GM19395 (cell line): ENCODE measurements at regions not wholly inside any gene's neighbourhood (a gene's known extent, or its start where the extent isn't known, plus 50 kb on each side); places are given as distances from the start of the nearest gene placed in this dataset.

Source experiments
- ATAC-seq: cut with Tn5 transposase; IDR thresholded peaks from one replicate; pipeline ENCODE4 v1.9.1; 2021; ENCODE audit warnings: mild to moderate bottlenecking, moderate library complexity; ENCODE audit not compliant: unreplicated experiment

- ATAC-seq: no peak
Observed at GRCh38 chr6:156725712-156726111, 51.5 kb upstream of the ARID1B start.

DNA sequence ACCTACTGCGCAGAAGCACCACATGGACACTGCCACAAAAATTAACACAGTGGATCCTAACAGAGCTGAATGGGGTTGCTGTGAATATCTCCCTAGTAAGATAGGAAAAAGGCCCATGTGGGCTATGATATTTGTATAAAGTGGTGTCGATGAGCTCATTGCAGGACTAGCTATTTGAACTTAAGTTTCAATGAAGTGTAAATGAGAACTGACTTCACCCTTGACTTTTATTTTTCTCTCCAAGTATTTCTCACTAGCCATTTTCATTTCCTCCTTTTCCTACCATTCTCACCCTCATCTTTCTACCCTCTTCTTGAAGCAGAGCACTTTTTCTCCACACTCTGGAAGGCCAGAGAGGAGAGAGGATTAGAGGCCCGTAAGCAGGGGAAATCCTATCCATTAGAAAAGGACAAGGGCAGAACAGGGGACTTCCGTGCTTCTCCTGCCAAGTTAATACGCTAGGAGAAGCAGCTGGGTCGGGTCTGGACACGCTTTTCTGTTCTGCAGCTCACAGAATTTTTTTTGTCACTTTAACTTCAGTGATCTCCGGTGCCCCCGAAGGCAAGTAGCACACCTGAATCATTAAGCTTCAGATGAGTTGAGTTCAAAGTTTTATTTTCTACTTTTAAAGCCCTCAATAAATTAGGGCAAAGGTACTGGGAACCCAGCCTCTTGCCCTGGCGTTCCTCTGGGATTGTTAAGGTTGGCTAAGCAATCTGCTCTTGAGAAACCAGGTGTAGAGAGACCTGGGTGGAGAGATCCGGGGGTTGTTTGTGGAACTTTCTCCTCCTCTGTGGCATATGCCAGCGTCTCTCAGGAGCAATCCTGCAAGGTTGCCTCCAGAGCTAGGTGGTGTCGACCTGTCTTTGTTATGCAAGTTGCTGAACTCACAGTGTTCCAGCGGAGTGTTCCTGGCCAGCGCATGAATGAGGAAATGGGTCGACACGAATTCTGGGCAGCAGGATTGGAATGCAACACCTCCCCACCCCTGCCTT, 56.2 kb upstream of the ARID1B start:
- ATAC-seq: peak; percentile 66

DNA sequence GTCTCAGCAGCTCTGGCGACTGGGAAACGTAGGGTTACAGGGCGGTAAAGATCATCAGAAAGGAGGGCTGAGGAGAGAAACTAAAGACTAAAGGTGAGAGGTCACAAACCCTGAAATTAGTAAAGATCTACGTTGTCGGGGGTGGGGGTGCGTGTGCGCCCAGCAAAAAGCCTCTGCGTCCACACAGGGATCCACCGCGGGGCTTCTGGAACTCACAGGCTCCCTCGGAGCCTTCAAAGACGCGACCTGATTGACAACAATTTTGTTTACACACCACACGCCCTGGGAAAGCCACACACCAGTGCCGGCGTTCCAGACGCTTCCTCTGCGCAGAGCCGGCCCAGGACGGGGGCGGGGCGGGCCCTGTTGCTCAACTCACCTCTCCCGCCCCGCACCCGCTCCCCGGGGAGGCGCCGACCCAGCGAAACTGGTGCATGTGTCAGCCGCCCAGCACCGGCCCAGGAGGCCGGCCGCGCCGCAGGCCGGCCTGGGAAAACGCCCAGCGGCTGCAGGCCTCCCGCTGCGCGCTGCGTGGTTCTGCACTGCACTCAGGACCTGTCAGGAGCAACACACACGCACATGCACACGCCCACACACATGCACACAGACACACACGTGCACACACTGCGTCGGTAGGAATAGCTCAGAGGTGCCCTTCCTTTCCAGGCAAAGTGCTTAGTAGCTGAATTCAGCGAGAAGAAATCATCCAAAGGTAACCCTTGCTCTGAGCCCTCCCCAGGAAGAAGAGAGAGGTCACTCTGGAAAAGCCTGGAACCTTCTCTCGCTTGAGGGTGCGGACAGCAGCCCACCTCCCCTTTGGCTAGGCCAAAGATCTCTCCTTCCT, 57.2 kb upstream of the ARID1B start:
- peak; percentile 77 for ATAC-seq

GRCh38 chr6:156719395-156719719, 57.8 kb upstream of the ARID1B start:
- no peak for ATAC-seq

DNA sequence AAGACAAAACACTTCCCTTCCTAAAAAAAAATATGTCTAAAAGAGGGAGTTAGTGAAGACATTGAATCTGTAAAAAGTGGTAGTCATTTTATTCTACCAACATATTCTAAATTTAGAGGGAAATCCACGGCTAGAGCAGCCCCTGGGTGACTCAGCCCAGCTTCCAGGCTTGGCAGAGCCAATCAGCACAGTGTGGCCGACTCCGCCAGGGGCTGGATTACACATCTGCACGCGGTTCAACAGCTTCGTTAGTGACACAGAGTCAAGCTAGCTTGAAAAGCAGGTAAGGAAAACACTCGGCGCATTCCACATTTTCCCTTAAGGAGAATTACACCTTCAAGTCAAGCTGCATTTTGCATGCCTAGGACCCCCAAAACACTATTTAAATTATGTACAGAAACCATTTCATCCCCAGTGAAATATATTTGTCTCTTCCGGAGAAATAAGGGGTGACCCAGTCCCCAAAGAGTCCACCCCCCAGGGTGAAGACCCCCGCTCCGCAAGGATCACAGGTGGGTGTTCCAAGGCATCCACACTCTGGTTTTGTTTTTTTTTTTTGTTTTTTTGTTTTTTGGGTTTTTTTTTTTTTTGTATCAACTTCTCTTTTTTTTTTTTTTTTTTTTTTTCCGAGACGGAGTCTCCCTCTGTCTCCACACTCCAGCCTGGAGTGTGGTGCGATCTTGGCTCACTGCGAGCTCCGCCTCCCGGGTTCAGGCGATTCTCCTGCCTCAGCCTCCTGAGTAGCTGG, 58.4 kb upstream of the ARID1B start:
- ATAC-seq: no peak

DNA sequence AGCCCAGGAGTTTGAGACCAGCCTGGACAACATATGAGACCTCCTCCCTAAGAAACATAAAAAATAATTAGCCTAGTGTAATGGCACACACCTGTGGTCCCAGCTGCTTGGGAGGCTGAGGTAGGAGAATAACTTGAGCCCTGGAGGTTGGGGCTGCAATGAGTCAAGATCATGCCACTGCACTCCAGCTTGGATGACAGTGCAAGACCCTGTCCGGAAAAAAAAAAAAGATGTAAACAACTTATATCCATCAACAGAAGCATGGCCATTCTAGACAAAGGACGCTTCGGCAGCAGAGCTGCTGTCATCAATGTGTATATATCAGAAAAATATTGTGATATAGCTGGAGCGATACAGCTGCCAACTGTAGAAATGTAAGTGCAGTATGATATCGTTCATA, 59.6 kb upstream of the ARID1B start:
- ATAC-seq: no peak

- no peak for ATAC-seq
Observed at GRCh38 chr6:156715839-156716238, 61.3 kb upstream of the ARID1B start.

GRCh38 chr6:156713548-156713947, 63.6 kb upstream of the ARID1B start:
- ATAC-seq: no peak

GRCh38 chr6:156710479-156710878, 66.7 kb upstream of the ARID1B start:
- no peak for ATAC-seq

- no peak for ATAC-seq
Observed at GRCh38 chr6:156707818-156708217, 69.4 kb upstream of the ARID1B start.

GRCh38 chr6:156703719-156704118, 73.5 kb upstream of the ARID1B start:
- ATAC-seq: no peak

DNA sequence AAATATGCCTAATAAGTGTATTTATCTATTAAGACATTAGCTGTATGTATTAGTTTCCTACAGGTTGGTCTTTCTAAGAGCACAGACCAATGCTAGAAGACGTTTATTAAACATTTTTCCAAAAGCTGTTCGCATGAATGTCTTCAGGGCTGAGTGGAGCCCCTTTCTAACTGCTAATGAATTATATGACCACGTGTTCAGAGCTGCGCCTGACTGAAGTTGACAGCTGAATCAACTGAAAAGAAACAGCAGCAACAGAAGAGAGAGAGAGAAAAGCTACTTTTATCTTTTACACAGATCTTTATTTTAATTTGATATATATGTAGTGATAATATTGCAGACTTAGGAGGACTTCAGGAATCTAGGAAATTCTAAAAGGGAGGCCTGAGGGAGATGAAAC, 75.2 kb upstream of the ARID1B start:
- no peak for ATAC-seq

DNA sequence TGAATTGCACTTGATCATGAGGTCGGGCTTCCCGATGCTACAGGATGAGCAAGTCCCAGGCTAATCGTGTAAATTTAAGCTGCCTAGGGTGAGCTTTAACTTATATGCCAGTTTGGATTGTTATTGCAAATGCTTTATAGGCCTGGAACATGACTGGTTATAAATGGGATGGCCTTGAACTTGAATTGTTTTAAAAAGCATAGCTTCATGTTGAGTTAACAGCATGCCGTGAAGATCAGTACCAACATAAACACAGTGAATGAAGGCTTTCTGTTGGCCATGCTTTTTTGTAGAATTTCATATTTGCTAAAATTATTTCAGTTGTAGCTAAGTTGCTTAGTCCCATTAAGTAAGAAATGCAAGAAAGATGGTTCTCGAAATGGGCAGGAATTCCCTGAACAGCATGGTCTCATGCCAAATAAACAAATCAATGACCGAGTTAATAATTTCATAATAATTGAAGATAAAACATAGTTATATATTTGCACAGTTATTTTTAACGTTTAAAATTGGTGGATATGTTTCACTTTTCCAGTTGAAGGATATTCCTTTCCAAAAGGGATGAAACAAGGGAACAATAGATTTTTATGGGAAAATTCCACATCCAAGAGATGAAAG, 76.6 kb upstream of the ARID1B start:
- no peak for ATAC-seq

- no peak for ATAC-seq
Observed at GRCh38 chr6:156699935-156700334, 77.2 kb upstream of the ARID1B start.

DNA sequence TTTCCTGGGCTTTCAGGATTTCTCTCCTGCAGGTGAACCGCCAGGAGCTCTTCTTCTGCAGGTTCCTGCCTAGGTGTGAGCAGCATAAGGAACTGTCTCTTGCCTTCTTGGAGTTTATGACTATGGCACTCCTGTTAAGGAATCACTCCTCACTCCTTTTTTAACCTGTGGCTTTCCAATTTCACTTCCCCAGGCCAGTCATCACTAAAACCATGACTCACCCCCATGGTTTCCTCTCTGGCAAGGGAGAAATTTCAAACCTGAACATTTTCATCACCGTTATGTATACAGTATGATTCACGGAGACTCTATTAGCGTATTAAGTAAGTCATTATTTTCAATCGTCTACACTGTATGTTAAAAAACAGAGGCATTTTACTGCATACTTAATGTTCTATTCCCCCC, 78.2 kb upstream of the ARID1B start:
- ATAC-seq: peak; percentile 42

GRCh38 chr6:156698239-156699016, 78.8 kb upstream of the ARID1B start:
- ATAC-seq: peak; percentile 78

DNA sequence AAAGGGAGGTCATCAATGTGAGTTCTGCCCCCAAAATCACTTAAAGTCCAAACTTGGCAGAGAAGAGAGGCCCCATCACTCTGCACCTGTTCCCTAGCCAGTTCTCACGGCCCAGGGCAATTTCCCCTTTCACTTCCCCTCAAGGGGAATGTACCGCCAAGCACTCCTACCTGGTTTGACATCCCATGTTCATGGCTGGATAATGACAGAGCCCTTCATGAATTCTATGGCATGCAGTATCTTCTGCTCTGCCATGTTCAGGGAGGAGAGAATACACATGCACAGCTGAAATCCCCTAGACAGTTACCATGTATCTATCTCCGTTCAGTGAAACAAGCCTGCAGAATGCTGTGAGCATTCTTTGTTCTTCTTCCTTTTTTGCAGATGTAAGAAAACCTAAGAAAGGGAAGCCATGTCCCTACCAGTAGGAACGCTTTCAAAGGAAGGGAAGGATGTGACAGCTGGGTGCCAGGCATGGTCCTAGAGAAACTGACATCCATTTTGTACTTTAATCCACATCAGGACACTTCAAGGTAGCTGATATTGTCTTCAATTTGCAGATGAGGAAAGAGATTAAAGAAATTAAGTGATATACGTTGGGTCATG, 79.8 kb upstream of the ARID1B start:
- peak; percentile 40 for ATAC-seq

DNA sequence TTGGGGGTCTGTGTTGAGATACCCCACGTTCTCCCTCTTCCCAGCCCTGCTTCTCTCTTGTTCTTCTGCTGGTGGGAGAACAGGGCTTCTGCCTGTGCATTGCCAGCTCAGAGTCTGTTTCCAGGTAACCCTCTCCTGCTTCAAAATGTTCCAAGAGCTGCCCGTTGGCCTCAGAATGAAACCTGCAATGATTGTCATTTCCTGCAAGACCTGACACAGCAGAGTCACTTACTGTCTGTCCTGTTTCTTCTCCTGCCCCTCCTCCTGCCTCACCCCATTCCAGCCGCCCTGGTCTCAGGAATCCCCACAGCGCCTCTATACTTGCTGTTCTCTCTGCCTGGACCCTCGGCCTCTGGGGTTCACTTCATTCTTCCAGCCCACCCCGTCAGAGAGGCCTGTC, 81.4 kb upstream of the ARID1B start:
- no peak for ATAC-seq

GRCh38 chr6:156694679-156695078, 82.5 kb upstream of the ARID1B start:
- ATAC-seq: no peak

GRCh38 chr6:156691018-156691417, 86.2 kb upstream of the ARID1B start:
- peak; percentile 65 for ATAC-seq
